HUES6 (cell line): ENCODE measurements at regions not wholly inside any gene's neighbourhood (a gene's known extent, or its start where the extent isn't known, plus 50 kb on each side); places are given as distances from the start of the nearest gene placed in this dataset.
"Not testable (repeated sequence)": the region's sequence is repeated elsewhere in the genome, so short reads cannot be mapped to it uniquely, and the experiment has no call there.

Experiments used
- H3K27ac ChIP-seq: 2 replicates; pipeline ENCODE4 v1.7.0; 2013; ENCODE audit warnings: low read depth, mild to moderate bottlenecking, low read length, inconsistent platforms
- H3K27me3 ChIP-seq: 2 replicates; pipeline ENCODE4 v1.6.1; 2013; ENCODE audit warnings: low read length; ENCODE audit not compliant: control insufficient read depth, insufficient read depth
- H3K36me3 ChIP-seq: 2 replicates; pipeline ENCODE4 v1.6.1; 2013; ENCODE audit warnings: low read length; ENCODE audit not compliant: control insufficient read depth, insufficient read depth
- H3K4me1 ChIP-seq: 2 replicates; pipeline ENCODE4 v1.6.1; 2013; ENCODE audit warnings: low read length; ENCODE audit not compliant: control insufficient read depth, insufficient read depth
- H3K4me3 ChIP-seq: 2 replicates; pipeline ENCODE4 v1.5.1; 2013; ENCODE audit warnings: low read depth, low read length
- H3K9ac ChIP-seq: one replicate; pipeline ENCODE4 v1.6.1; 2013; ENCODE audit warnings: mild to moderate bottlenecking, low read length
- H3K9me3 ChIP-seq: 2 replicates; pipeline ENCODE4 v1.6.1; 2013; ENCODE audit warnings: low read depth, low read length; ENCODE audit not compliant: control insufficient read depth, insufficient read depth

DNA sequence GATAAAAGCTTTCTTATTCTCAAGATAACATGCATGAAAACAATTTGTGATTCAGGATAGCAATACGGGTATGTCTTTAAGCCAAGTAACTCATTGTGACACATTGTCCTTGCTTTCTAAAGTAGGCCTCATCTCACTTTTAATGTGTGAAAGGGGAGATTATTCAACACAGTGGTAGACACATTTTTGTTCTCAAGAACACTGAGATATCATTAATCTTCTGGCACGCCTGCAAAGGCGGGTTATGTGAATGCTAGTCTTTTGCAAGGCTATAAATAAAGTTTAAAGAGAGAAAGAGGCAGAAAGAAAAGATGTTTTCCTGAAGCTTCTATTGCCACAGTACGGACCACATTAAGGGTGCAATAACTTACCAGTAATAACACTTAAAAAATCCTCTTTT is 181.8 kb upstream of the MEF2C start:
- Histone ChIP-seq H3K36me3 (no peaks in the 10 kb centered on the region), H3K27me3 (no peaks in the 10 kb centered on the region)

DNA sequence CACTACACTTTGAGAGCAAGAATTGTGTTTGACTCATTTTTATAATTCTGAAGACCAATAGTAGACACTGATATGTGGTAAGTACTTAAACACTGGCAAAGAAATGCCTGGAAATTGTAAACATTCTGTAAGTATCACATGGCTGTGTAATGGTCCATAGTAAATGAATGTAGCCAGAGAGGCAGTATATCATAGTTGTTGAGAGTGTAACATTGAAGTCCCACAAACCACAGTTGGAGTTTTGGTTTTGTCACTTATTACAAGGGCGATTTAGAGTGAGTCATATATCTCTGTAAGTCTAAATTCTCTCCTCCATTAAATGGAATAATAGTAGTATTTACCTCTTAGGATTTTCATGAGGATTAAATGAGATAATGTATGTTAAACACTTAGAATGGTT is 181.1 kb upstream of the MEF2C start:
- Histone ChIP-seq H3K27ac (no peak overlapping the region), H3K9ac (no peak overlapping the region), H3K4me3 (no peak overlapping the region), H3K9me3 (no peaks in the 10 kb centered on the region), H3K27me3 (no peaks in the 10 kb centered on the region), H3K36me3 (no peaks in the 10 kb centered on the region), H3K4me1 (peaks cover 6% of the 10 kb centered on the region; the same call in 1 of the 2 replicates)

More for the DNA sequence above, 181.8 kb upstream of the MEF2C start:
- no peaks in the 10 kb centered on the region for H3K9me3 ChIP-seq
- no peak overlapping the region for H3K27ac ChIP-seq
- peaks cover 6% of the 10 kb centered on the region; the same call in 1 of the 2 replicates for H3K4me1 ChIP-seq
- H3K9ac ChIP-seq = no peak overlapping the region
- no peak overlapping the region for H3K4me3 ChIP-seq

DNA sequence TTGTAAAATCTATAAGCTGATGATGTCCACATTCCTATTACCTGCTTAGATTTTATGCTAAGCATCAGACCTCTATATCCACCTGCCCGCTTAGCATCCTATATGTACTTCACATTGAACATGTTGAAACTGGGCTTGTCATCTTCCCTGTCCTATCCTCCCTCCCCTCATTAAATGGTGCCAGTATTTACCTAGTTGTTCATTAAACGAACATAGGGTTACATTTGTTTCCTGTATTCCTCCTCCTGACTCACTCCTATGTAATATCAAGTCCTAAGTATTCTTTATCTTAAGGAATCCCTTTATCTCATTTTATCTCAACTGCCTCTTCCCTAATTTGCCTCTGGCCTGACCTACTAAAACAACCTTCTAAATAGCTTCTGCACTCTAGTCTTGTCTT is 177.8 kb upstream of the MEF2C start:
- Histone ChIP-seq H3K9ac (no peak overlapping the region), H3K27me3 (no peaks in the 10 kb centered on the region), H3K36me3 (no peaks in the 10 kb centered on the region), H3K4me1 (peaks cover 2% of the 10 kb centered on the region; the same call in 1 of the 2 replicates), H3K27ac (no peak overlapping the region), H3K9me3 (no peaks in the 10 kb centered on the region), H3K4me3 (no peak overlapping the region)

DNA sequence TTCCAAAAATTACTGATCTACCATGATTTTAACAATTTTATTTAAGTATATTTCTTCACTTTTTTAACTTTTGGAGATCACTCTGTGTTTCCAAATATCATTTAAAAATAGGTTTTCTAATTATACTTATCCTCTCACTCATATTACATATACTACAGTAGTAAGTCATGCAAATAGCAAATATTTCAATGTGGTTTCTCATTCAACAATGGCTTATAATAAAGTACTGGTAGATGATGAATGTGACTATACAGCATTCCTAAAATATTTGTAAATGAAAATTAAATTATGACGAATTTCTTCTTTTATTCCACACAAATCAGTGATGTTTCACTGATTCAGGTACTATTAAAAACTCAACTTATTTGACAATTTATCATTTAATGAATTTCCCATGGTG is 176.3 kb upstream of the MEF2C start:
- Histone ChIP-seq H3K4me3 (no peak overlapping the region), H3K9ac (no peak overlapping the region), H3K27me3 (no peaks in the 10 kb centered on the region), H3K36me3 (no peaks in the 10 kb centered on the region), H3K4me1 (no peaks in the 10 kb centered on the region), H3K27ac (no peak overlapping the region), H3K9me3 (no peaks in the 10 kb centered on the region)

DNA sequence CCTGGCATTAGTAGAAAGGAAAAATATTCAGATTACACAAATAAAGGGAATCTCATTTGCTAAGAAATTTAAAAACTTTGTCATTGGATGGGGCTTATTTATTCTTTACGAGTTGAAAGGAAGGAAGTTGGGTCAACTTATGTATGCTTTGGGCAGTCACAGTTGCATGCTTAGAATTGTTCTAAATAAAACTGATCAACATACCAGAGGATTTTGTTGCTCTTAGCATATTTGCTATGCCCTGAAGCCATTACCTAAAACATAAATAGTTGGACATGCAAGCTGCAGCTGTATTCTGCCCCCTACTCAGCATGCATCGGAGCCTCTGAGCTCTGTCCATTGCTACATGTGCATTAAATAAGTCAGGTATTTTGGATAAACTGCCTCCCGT is 172.7 kb upstream of the MEF2C start:
- Histone ChIP-seq H3K4me3 (no peak overlapping the region), H3K4me1 (no peaks in the 10 kb centered on the region), H3K36me3 (no peaks in the 10 kb centered on the region), H3K9ac (no peak overlapping the region), H3K9me3 (peaks cover 9% of the 10 kb centered on the region; the same call in 1 of the 2 replicates), H3K27me3 (no peaks in the 10 kb centered on the region), H3K27ac (no peak overlapping the region)

DNA sequence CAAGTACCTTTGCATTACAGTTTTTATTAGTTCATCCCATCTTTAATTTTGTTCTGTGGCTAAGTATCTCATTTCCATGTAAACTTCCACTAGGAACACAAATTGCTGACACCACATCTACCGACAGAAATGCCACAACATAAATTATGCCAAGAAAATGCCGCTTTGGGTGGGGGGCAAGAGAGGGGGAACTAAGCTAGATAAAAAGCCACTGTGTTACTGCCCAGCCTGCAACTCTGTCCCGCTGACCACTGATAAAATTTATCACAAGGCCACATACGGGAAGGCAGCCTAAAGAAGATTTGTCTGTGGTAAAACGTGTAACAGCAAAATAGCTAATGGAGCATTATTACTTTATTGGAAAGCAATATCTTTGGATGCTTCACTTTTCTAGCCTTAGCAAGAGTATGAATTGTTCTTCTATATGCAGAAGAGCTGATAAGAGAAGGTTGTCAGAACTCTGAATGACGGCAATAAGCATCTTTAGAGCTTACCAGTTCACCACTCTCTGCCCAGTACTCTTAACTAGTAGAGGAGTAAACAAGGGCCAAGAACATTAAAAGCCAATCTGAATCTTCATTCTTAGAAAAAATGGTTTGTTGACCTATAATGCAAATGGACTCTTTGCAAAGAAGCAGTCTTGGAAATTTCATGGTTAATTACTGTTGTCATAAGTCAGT is 172.2 kb upstream of the MEF2C start:
- no peak overlapping the region for H3K4me3 ChIP-seq

DNA sequence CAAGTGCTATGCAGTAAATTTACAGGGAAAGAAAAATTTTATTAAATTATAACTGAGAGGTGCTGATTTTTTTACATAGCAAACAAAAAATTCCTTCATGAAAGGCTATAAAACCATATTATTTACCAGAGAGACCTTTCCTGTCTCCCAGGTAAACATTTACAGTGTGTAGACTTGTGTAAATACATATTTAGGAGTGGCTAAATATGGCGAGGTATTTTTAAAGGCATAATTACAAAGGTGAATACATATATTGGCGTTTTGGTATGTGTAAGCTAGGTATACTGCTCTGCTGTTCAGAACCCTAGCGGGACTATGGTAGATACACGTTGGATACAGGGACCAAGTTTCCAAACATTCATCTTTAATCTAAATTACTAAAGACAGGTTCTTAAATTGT is 170.6 kb upstream of the MEF2C start:
- no peaks in the 10 kb centered on the region for H3K27me3 ChIP-seq
- no peak overlapping the region for H3K9ac ChIP-seq
- H3K27ac ChIP-seq = no peak overlapping the region
- H3K4me1 ChIP-seq = no peaks in the 10 kb centered on the region
- H3K4me3 ChIP-seq = no peak overlapping the region
- H3K9me3 ChIP-seq = peaks cover 24% of the 10 kb centered on the region
- no peaks in the 10 kb centered on the region for H3K36me3 ChIP-seq

More for the DNA sequence above, 172.2 kb upstream of the MEF2C start:
- Histone ChIP-seq H3K27me3 (no peaks in the 10 kb centered on the region), H3K9me3 (peaks cover 14% of the 10 kb centered on the region), H3K36me3 (no peaks in the 10 kb centered on the region), H3K27ac (no peak overlapping the region), H3K4me1 (no peaks in the 10 kb centered on the region), H3K9ac (no peak overlapping the region)

DNA sequence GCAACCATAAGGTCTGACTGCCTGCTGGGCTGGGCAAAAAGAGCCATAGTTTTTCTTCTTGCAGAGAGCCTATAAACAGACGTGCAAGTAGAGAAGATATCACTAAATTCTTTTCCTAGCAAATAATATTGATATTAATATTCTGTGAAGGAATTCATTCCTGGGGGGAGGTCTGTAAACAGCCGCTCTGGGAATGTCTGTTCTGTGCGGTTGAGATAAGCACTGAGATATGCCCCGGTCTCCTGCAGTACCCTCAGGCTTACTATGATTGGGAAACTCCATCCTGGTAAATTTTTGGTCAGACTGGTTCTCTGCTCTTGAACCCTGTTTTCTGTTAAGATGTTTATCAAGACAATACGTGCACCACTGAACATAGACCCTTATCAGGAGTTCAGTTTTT is 167.1 kb upstream of the MEF2C start:
- not testable (repeated sequence) for H3K9ac ChIP-seq, H3K4me1 ChIP-seq, H3K36me3 ChIP-seq, H3K4me3 ChIP-seq, H3K27ac ChIP-seq, H3K27me3 ChIP-seq
- peaks cover 24% of the 10 kb centered on the region for H3K9me3 ChIP-seq

DNA sequence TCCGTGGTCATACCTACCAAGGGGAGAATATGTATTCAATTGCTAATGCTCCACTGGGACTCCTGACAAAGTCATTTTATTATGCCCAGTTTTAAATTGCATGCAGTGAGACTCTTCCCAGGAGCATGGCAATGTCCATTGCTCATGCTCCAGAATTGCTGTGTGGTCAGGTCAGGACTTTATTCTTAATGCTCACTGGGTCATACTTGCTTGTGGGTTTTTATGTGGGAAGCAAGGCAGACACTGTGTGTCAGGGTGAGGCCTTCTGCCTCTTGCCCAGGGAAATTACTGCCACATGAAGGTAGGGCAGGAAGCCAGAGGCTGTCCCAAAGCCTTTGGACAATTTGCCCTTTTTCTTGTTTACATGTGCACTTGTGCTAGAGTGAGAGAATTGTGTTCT is 164.6 kb upstream of the MEF2C start:
- no peak overlapping the region for H3K9ac ChIP-seq
- peaks cover 4% of the 10 kb centered on the region; the same call in 1 of the 2 replicates for H3K4me1 ChIP-seq
- peaks cover 24% of the 10 kb centered on the region for H3K9me3 ChIP-seq
- no peak overlapping the region for H3K27ac ChIP-seq
- no peaks in the 10 kb centered on the region for H3K36me3 ChIP-seq
- no peaks in the 10 kb centered on the region for H3K27me3 ChIP-seq
- no peak overlapping the region for H3K4me3 ChIP-seq

DNA sequence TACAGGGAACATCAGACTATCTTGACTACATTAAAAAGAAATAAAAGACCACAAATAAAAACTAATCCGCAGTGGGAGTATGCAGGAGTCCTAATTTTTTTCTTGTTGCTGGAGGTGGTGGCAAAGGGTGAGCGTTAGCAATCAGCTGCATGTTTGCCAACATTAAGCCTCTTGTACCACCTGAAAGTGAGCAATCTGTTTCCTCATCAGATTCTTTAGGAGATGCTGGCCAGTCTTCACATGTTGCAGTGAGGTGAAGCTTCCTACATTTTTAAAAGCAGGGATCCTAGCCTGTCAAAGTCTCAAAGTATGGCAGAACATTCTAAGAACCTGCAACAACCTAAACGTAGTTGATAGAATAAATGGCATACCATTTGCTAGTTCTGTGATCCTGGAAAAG is 162.2 kb upstream of the MEF2C start:
- H3K9ac ChIP-seq = no peak overlapping the region
- peaks cover 11% of the 10 kb centered on the region for H3K9me3 ChIP-seq
- H3K4me1 ChIP-seq = peaks cover 4% of the 10 kb centered on the region; the same call in 1 of the 2 replicates
- H3K27me3 ChIP-seq = no peaks in the 10 kb centered on the region
- no peak overlapping the region for H3K27ac ChIP-seq
- H3K36me3 ChIP-seq = no peaks in the 10 kb centered on the region
- H3K4me3 ChIP-seq = no peak overlapping the region

DNA sequence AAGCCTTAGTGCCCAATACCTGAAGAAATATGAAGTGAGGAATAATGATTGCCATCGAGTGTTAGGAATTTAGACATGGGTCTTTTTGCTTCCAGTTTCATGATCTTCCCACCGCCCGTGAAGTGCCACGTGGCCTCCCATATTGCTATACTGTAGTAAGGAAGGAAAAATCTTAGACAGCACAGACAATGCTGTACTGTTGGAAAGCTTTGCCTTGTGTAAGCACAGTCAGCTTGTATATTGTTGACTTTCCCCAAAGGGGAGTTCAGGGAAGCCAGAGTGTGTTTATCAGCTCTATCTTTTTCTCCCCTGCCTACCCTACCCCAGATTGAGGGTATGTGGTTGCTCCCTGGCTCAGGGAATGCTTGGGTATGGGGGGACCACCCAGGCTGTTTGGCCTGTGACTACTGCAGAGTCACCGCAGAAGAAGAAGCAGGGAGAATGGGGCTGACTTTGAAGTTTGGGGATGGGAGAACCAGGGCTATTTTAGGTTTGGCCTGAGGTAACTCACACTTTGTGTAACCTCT is 161.8 kb upstream of the MEF2C start:
- Histone ChIP-seq H3K27ac (no peak overlapping the region), H3K27me3 (no peaks in the 10 kb centered on the region), H3K9me3 (peaks cover 10% of the 10 kb centered on the region; the same call in 1 of the 2 replicates), H3K4me3 (no peak overlapping the region), H3K36me3 (no peaks in the 10 kb centered on the region), H3K9ac (no peak overlapping the region), H3K4me1 (peaks cover 4% of the 10 kb centered on the region; the same call in 1 of the 2 replicates)
